Mucosa of descending colon (tissue), 3 donors: ENCODE measurements at regions not wholly inside any gene's neighbourhood (a gene's known extent, or its start where the extent isn't known, plus 50 kb on each side); places are given as distances from the start of the nearest gene placed in this dataset.

Experiments
- ATAC-seq: fragments of 200-7000 bp; cut with Tn5 transposase; one replicate; pipeline ENCODE4 v1.9.1; 2020; ENCODE audit warnings: mild to moderate bottlenecking, moderate library complexity
- DNase-seq, 3 donors: peaks; one replicate each; pipeline ENCODE4 v3.0.0-alpha.2; 2020
- H3K36me3 ChIP-seq: fragments of 200-600 bp; one replicate; pipeline ENCODE4 v1.8.0; 2021; ENCODE audit warnings: low read depth, mild to moderate bottlenecking
- H3K4me1 ChIP-seq: fragments of 200-600 bp; one replicate; pipeline ENCODE4 v1.8.0; 2021; ENCODE audit warnings: low read depth, mild to moderate bottlenecking
- H3K4me3 ChIP-seq: fragments of 200-600 bp; one replicate; pipeline ENCODE4 v1.8.0; 2021; ENCODE audit warnings: mild to moderate bottlenecking
- H3K9me3 ChIP-seq: fragments of 200-600 bp; one replicate; pipeline ENCODE4 v1.8.0; 2021; ENCODE audit warnings: mild to moderate bottlenecking
- CTCF ChIP-seq: fragments of 200-600 bp; IDR thresholded peaks from one replicate; pipeline ENCODE4 v1.8.0; 2022; ENCODE audit warnings: antibody characterized with exemption, mild to moderate bottlenecking
- intact Hi-C, 2 donors: fragments of 100-400 bp; cut with DNase I in 1 of 2; cut with micrococcal nuclease in 1 of 2; formaldehyde crosslinking; loops; one replicate each; pipeline versions ENCODE4 v1.11.0 to v1.11.1; 2022; cut with DNase I, micrococcal nuclease
- donor health status: DM: no; HTN: no; CAD: no; lungs with moderate emphysema.
- donor health status: DM: no; HTN: no; CAD: no.
- donor health status: DM: no; HTN: yes; CAD: no.

GRCh38 chr4:156442912-156443311 is 489.2 kb upstream of the CTSO start:
- H3K9me3 ChIP-seq, result no peaks in the 10 kb centered on the region
- no peaks in the 10 kb centered on the region for H3K36me3 ChIP-seq
- DNase-seq (no peak), ATAC-seq (no peak)
- H3K4me1 ChIP-seq, result no peaks in the 10 kb centered on the region
- intact Hi-C loops, result no loop called here
- no peak overlapping the region for H3K4me3 ChIP-seq
- no peak for TF ChIP-seq CTCF

DNA sequence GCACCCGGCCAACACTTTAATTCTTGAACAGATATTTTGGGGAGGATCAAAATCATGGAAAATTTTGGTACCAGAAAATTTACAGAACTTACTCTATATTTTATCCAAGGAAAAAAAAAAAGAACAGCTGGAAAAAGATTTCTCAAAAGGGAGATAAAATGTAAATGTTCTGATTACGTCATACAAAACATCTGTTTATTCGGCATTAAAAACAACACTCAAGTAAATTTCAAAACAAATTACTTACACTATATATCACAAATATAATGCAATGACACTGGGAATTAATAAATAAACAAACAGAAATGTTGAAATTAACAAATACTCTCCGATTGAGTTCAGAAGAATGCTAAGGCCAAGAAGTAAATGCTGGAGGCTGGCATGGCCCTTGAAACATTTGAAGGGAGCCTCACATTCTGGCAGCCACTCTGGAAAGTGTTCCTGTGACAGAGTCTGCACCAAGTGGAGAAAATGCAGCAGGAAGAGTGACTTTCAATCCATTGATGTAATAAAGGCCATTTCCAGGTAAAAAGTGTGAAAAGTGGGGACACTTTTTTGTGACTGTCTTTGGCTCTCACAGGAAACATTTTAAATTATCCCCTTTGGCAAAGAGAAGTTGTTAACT is 486.0 kb upstream of the CTSO start:
- H3K4me3 ChIP-seq, result no peak overlapping the region
- no peaks in the 10 kb centered on the region for H3K4me1 ChIP-seq
- no peak for ATAC-seq
- H3K9me3 ChIP-seq, result no peaks in the 10 kb centered on the region
- no peak for TF ChIP-seq CTCF
- intact Hi-C loops, result no loop called here
- no peaks in the 10 kb centered on the region for H3K36me3 ChIP-seq
- DNase-seq, result no peak

DNA sequence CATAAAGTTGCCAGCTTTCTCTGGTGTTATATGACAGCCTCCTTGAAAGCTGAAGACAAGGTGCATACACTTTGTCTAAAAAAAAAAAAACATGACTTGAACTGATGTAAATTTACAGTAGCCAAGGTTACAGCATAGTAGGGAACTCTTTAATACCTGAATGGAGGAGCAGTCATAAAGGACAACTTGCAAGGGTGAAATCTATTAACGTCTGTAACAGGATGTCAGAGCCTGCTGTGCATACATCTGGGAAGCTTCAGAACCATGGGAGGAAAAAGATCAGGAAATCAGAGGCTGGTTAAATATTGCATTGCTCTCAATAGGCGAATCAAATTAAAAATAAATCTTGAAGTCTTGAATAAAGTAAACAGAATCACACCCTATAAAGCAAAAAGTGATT is 484.0 kb upstream of the CTSO start:
- TF ChIP-seq CTCF, result no peak

DNA sequence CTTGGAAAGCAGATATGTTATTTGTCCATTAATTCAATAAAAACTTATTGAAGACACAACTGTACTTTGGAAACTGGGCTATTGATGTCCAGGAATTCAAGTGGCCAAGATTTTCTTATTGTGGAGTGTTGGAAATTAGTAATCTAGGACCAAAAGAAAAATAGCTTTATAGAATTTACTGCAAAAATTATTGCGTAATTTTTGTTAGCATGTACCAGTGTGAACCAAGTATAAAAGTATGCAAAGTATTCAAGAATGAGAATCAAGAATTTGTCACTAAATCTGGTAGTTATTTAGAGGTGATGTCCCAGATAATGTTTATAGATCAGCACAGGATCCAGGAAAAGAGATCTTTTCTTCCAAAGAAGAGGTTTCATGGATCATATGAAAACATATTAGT is 468.9 kb upstream of the CTSO start:
- no peak overlapping the region for H3K4me3 ChIP-seq
- DNase-seq, result no peak
- no peaks in the 10 kb centered on the region for H3K36me3 ChIP-seq
- TF ChIP-seq CTCF, result no peak
- H3K4me1 ChIP-seq, result no peaks in the 10 kb centered on the region
- ATAC-seq, result no peak
- no peaks in the 10 kb centered on the region for H3K9me3 ChIP-seq
- intact Hi-C loops, result no loop called here

More for the DNA sequence above, 484.0 kb upstream of the CTSO start:
- Histone ChIP-seq H3K4me1 (no peaks in the 10 kb centered on the region), H3K36me3 (no peaks in the 10 kb centered on the region), H3K9me3 (no peaks in the 10 kb centered on the region), H3K4me3 (no peak overlapping the region)
- DNase-seq (no peak), ATAC-seq (no peak)
- intact Hi-C loops, result no loop called here

GRCh38 chr4:156420623-156421022 is 467.0 kb upstream of the CTSO start:
- Histone ChIP-seq H3K9me3 (no peaks in the 10 kb centered on the region), H3K4me1 (no peaks in the 10 kb centered on the region), H3K36me3 (no peaks in the 10 kb centered on the region), H3K4me3 (no peak overlapping the region)
- intact Hi-C loops, result no loop called here
- TF ChIP-seq CTCF, result no peak
- DNase-seq (no peak), ATAC-seq (no peak)
